H1 (cell line): ENCODE measurements at regions not wholly inside any gene's neighbourhood (a gene's known extent, or its start where the extent isn't known, plus 50 kb on each side); places are given as distances from the start of the nearest gene placed in this dataset.

Experiments used
- CTCF ChIA-PET: fragments of 300-600 bp; sonication (Branson Sonifier 250); formaldehyde crosslinking; loops from one replicate; lab custom pipeline; 2021; ENCODE audit not compliant: partially characterized antibody; lab: Charles Lee
- POLR2A ChIA-PET: fragments of 300-600 bp; sonication (Branson Sonifier 250); formaldehyde crosslinking; loops from one replicate; lab custom pipeline; 2021; ENCODE audit warnings: inconsistent platforms; ENCODE audit not compliant: partially characterized antibody; lab: Charles Lee
- DNase-seq, 2 experiments: peaks; one replicate each; pipeline versions ENCODE4 v3.0.0 to v3.0.0-alpha.2; 2010 to 2022; ENCODE audit warnings: low spot score in 2 of 2, low read depth in 1 of 2, mixed read lengths in 1 of 2
- FAIRE-seq: peaks from 2 replicates; lab custom pipeline; 2011; peaks lifted over from hg19 to GRCh38; lab: Jason Lieb, UNC
- H2AFZ ChIP-seq: 2 replicates; pipeline ENCODE4 v1.8.1; 2012; ENCODE audit warnings: low read length, inconsistent platforms
- H2AK5ac ChIP-seq: 2 replicates; pipeline ENCODE4 v1.6.1; 2013; ENCODE audit warnings: low read depth, low read length
- H2BK120ac ChIP-seq: replicated peaks from 2 replicates; pipeline ENCODE3; 2013; ENCODE audit warnings: low read depth, low read length, inconsistent platforms
- H2BK12ac ChIP-seq: 2 replicates; pipeline ENCODE4 v1.6.1; 2013; ENCODE audit warnings: low read depth, low read length
- H2BK15ac ChIP-seq: 2 replicates; pipeline ENCODE4 v1.6.1; 2013; ENCODE audit warnings: low read length
- H2BK20ac ChIP-seq: 2 replicates; pipeline ENCODE4 v1.6.1; 2013; ENCODE audit warnings: low read length
- H2BK5ac ChIP-seq: 2 replicates; pipeline ENCODE4 v1.6.1; 2013; ENCODE audit warnings: low read depth, low read length
- H3K14ac ChIP-seq: 2 replicates; pipeline ENCODE4 v1.6.1; 2013; ENCODE audit warnings: inconsistent platforms; ENCODE audit not compliant: insufficient read length
- H3K18ac ChIP-seq: 2 replicates; pipeline ENCODE4 v1.6.1; 2013; ENCODE audit warnings: low read length; ENCODE audit errors: extremely low read depth
- H3K23ac ChIP-seq: 2 replicates; pipeline ENCODE4 v1.6.1; 2013; ENCODE audit warnings: inconsistent platforms; ENCODE audit not compliant: insufficient read length
- H3K23me2 ChIP-seq: 2 replicates; pipeline ENCODE4 v1.6.1; 2013; ENCODE audit warnings: low read depth, low read length
- H3K27ac ChIP-seq: 2 replicates; pipeline ENCODE4 v1.6.1; 2011; ENCODE audit warnings: low read depth, low read length, inconsistent platforms
- H3K27me3 ChIP-seq, 4 experiments: replicated peaks in 1 of 4; 1 replicate in 1 of 4; 2 replicates in 3 of 4; pipeline versions ENCODE4 v1.6.1 to v1.8.1; 2011 to 2013; ENCODE audit warnings: low read length in 3 of 4, mild to moderate bottlenecking in 3 of 4, inconsistent platforms in 2 of 4, mixed read lengths in 2 of 4, moderate library complexity in 1 of 4; ENCODE audit not compliant: control insufficient read depth in 3 of 4, insufficient read depth in 3 of 4; ENCODE audit errors: extremely low read depth in 1 of 4
- H3K36me3 ChIP-seq, 4 experiments: 2 replicates each; pipeline versions ENCODE4 v1.6.1 to v1.8.1; 2011 to 2013; ENCODE audit warnings: mild to moderate bottlenecking in 4 of 4, low read length in 3 of 4, moderate library complexity in 2 of 4, control low read depth in 1 of 4, inconsistent platforms in 1 of 4; ENCODE audit not compliant: insufficient read depth in 4 of 4, control insufficient read depth in 2 of 4
- H3K4ac ChIP-seq: replicated peaks from 2 replicates; pipeline ENCODE3; 2013; ENCODE audit warnings: low read length, low read depth, mixed read lengths, inconsistent platforms; ENCODE audit not compliant: insufficient read length
- H3K4me1 ChIP-seq, 4 experiments: replicated peaks in 1 of 4; 1 replicate in 1 of 4; 2 replicates in 3 of 4; pipeline versions ENCODE4 v1.6.1 to v1.8.1; 2011 to 2013; ENCODE audit warnings: low read length in 3 of 4, inconsistent platforms in 2 of 4, mixed read lengths in 1 of 4; ENCODE audit not compliant: insufficient read depth in 4 of 4, control insufficient read depth in 3 of 4
- H3K4me2 ChIP-seq, 2 experiments: 2 replicates each; pipeline versions ENCODE4 v1.6.1 to v1.8.1; 2011 to 2013; ENCODE audit warnings: low read depth in 2 of 2, low read length in 2 of 2, control low read depth in 1 of 2, inconsistent platforms in 1 of 2, mild to moderate bottlenecking in 1 of 2; ENCODE audit not compliant: insufficient read depth in 1 of 2
- H3K4me3 ChIP-seq, 4 experiments: fragments of 200-600, 300-600 bp in 1 of 4; sonication (generic), shearing (Covaris generic), sonication (Bioruptor Twin) in 1 of 4; 2 replicates each; pipeline versions ENCODE4 v1.5.1 to v1.8.1; 2011 to 2016; ENCODE audit warnings: low read length in 4 of 4, low read depth in 3 of 4, control low read depth in 2 of 4, inconsistent platforms in 2 of 4, mild to moderate bottlenecking in 2 of 4, mixed read lengths in 1 of 4, moderate library complexity in 1 of 4; ENCODE audit not compliant: insufficient read depth in 2 of 4; ENCODE audit errors: extremely low read depth in 1 of 4
- H3K56ac ChIP-seq: replicated peaks from 2 replicates; pipeline ENCODE3; 2013; ENCODE audit warnings: low read depth, mild to moderate bottlenecking, mixed read lengths, low read length, inconsistent platforms; ENCODE audit not compliant: insufficient read length
- H3K79me1 ChIP-seq: 2 replicates; pipeline ENCODE4 v1.6.1; 2013; ENCODE audit warnings: low read depth, low read length, control low read depth
- H3K79me2 ChIP-seq, 2 experiments: 2 replicates each; pipeline versions ENCODE4 v1.6.1 to v1.8.1; 2012 to 2013; ENCODE audit warnings: low read length in 2 of 2, mild to moderate bottlenecking in 2 of 2, inconsistent platforms in 1 of 2; ENCODE audit not compliant: insufficient read depth in 2 of 2, control insufficient read depth in 1 of 2
- H3K9ac ChIP-seq, 4 experiments: replicated peaks in 1 of 4; 1 replicate in 1 of 4; 2 replicates in 3 of 4; pipeline versions ENCODE4 v1.6.1 to v1.8.1; 2011 to 2013; ENCODE audit warnings: low read depth in 3 of 4, low read length in 3 of 4, control low read depth in 2 of 4, mild to moderate bottlenecking in 2 of 4, moderate library complexity in 2 of 4, inconsistent platforms in 1 of 4; ENCODE audit errors: extremely low read depth in 1 of 4
- H3K9me3 ChIP-seq, 2 experiments: 2 replicates each; pipeline versions ENCODE4 v1.6.1 to v1.8.1; 2012 to 2013; ENCODE audit warnings: mild to moderate bottlenecking in 2 of 2, moderate library complexity in 2 of 2, control low read depth in 1 of 2, inconsistent platforms in 1 of 2, low read depth in 1 of 2, low read length in 1 of 2, mixed read lengths in 1 of 2; ENCODE audit not compliant: insufficient read depth in 2 of 2
- H4K20me1 ChIP-seq, 2 experiments: replicated peaks in 1 of 2; 2 replicates each; pipeline versions ENCODE3 to v1.8.1; 2011 to 2013; ENCODE audit warnings: inconsistent platforms in 2 of 2, low read length in 2 of 2, mild to moderate bottlenecking in 1 of 2; ENCODE audit not compliant: insufficient read depth in 2 of 2, control insufficient read depth in 1 of 2
- H4K5ac ChIP-seq: 2 replicates; pipeline ENCODE4 v1.6.1; 2013; ENCODE audit warnings: low read length, low read depth, mixed read lengths, inconsistent platforms; ENCODE audit not compliant: insufficient read length
- H4K8ac ChIP-seq: 2 replicates; pipeline ENCODE4 v1.8.0; 2013; ENCODE audit warnings: mild to moderate bottlenecking, moderate library complexity, low read length, inconsistent platforms; ENCODE audit not compliant: insufficient read depth; ENCODE audit errors: extremely low read depth
- H4K91ac ChIP-seq: replicated peaks from 2 replicates; pipeline ENCODE3; 2013; ENCODE audit warnings: low read length, mixed read lengths, inconsistent platforms; ENCODE audit not compliant: insufficient read length
- CHD7 ChIP-seq: fragments of 300-600 bp; sonication (generic); IDR thresholded peaks from 2 replicates; pipeline ENCODE4 v1.7.1; 2012; ENCODE audit warnings: low read length, moderate library complexity, mild to moderate bottlenecking, inconsistent platforms; ENCODE audit not compliant: insufficient replicate concordance
- TCF12 ChIP-seq: IDR thresholded peaks from 2 replicates; pipeline ENCODE4 v1.6.1; 2011; ENCODE audit warnings: low read depth, mild to moderate bottlenecking, low read length

- FAIRE-seq: no peak
- TF ChIP-seq CHD7 (no peak), TCF12 (no peak)
These were observed 223.9 kb downstream of the PRL start for GRCh38 chr6:22072949-22073348.

More at GRCh38 chr6:22072949-22073348, 223.9 kb downstream of the PRL start:
- no peak overlapping the region for H3K27ac ChIP-seq
- no peak overlapping the region for H3K4ac ChIP-seq
- H4K5ac ChIP-seq: no peak overlapping the region
- no peak overlapping the region for H4K8ac ChIP-seq
- H3K4me1 ChIP-seq: peaks cover 0 to 4% (median 2%) of the 10 kb centered on the region in 4 experiments; a peak in 2 of 7 replicates
- no peaks in the 10 kb centered on the region; the same call in 1 of the 2 replicates for H3K23me2 ChIP-seq
- H2BK12ac ChIP-seq: no peak overlapping the region
- H4K91ac ChIP-seq: no peak overlapping the region
- H2BK5ac ChIP-seq: no peak overlapping the region
- H2BK20ac ChIP-seq: no peak overlapping the region
- H4K20me1 ChIP-seq: no peaks in the 10 kb centered on the region
- ChIA-PET CTCF (no interaction called here), POLR2A (no interaction called here)
- H3K9me3 ChIP-seq: no peaks in the 10 kb centered on the region
- no peak overlapping the region for H2AFZ ChIP-seq
- no peak overlapping the region for H2BK120ac ChIP-seq
- no peak overlapping the region for H3K56ac ChIP-seq
- no peak overlapping the region for H2AK5ac ChIP-seq
- no peaks in the 10 kb centered on the region for H3K79me1 ChIP-seq
- H3K9ac ChIP-seq: no peak overlapping the region
- H2BK15ac ChIP-seq: no peak overlapping the region
- peaks cover 0 to 8% (median 2%) of the 10 kb centered on the region in 4 experiments; a peak in 3 of 8 replicates for H3K36me3 ChIP-seq
- 0 out of 4 replicates have a peak, but pooled peaks cover 0 to 6% of the 10 kb centered on the region in 2 experiments for H3K79me2 ChIP-seq
- DNase-seq: no peak
- H3K4me3 ChIP-seq: no peak overlapping the region
- no peak overlapping the region for H3K18ac ChIP-seq
- no peak overlapping the region for H3K4me2 ChIP-seq
- no peak overlapping the region for H3K14ac ChIP-seq
- no peaks in the 10 kb centered on the region for H3K27me3 ChIP-seq
- no peak overlapping the region for H3K23ac ChIP-seq
